ENCODE measurements at regions not wholly inside any gene's neighbourhood (a gene's known extent, or its start where the extent isn't known, plus 50 kb on each side); places are given as distances from the start of the nearest gene placed in this dataset.

DNA sequence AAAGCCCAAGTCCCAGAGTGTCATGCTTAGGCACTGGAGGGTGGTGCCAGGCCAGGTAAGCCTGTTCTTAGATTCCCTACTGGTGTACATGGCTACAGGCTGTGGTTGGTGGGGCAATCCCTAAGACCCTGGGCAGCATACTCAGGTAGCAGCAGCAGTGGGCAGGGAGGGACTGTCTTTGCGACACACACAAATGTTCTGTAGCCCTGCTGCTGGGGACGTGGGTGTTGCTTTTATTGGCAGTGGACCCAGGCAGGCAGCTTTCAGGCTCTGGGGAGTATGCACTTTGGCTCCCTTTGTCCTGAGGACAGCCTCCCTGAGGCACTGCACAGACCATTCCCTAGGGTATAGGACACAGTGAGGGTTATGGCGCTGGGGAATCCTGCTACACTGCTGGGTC is 137.1 kb upstream of the ADAMTS19 start:
- TF ChIP-seq, protein P1, sequence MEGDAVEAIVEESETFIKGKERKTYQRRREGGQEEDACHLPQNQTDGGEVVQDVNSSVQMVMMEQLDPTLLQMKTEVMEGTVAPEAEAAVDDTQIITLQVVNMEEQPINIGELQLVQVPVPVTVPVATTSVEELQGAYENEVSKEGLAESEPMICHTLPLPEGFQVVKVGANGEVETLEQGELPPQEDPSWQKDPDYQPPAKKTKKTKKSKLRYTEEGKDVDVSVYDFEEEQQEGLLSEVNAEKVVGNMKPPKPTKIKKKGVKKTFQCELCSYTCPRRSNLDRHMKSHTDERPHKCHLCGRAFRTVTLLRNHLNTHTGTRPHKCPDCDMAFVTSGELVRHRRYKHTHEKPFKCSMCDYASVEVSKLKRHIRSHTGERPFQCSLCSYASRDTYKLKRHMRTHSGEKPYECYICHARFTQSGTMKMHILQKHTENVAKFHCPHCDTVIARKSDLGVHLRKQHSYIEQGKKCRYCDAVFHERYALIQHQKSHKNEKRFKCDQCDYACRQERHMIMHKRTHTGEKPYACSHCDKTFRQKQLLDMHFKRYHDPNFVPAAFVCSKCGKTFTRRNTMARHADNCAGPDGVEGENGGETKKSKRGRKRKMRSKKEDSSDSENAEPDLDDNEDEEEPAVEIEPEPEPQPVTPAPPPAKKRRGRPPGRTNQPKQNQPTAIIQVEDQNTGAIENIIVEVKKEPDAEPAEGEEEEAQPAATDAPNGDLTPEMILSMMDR (IDR thresholded peaks at IDR 0.05), result no peak
- no peak for TF ChIP-seq POLR2A (IDR thresholded peaks at IDR 0.05)

Measured in uterus (tissue), 2 donors.